ENCODE measurements at regions not wholly inside any gene's neighbourhood (a gene's known extent, or its start where the extent isn't known, plus 50 kb on each side); places are given as distances from the start of the nearest gene placed in this dataset.
"Not testable (repeated sequence)": the region's sequence is repeated elsewhere in the genome, so short reads cannot be mapped to it uniquely, and the experiment has no call there.

DNA sequence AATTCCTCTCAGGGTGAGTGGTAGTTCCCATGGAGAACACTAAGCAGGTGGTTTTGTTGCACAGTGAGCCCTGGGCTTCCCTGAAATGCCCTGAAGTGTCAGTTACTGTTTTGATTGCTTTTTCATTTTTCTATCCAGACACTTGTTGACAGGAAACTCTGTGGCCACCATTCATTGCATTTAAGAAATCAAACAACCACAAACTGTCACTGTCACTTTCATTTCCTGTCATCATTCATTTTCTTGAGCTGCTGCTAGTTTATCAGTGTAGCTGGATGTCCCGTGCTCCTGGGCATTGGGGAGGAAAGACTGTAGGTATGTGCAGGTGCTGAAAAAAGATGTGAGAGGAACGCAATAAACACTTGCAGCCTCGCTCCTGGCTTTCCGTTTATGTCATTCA lies 891.6 kb upstream of the ZEB2 start:
- DNase-seq (ENCODE audit: insufficient read length, low spot score) (no peak), FAIRE-seq (no peak)

DNA sequence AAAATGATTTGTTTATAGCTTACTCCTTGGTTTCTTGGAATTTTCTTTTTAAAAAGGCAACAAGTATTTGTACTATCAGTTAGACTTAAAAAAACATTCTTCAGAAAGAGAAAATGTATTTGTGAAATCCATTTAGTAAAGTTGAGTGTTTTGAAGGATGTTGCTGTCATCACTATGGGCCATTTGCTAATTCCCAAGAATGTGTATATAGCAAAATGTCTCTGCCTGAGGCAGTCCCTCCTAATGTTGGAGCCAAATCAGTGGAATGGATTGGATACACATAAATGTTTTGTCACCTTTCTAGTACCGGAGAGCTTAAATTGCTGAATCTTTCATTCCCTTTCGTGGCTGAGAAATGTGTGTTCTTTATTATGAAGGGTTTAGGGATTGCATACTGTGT lies 890.2 kb upstream of the ZEB2 start:
- FAIRE-seq (no peak), DNase-seq (ENCODE audit: insufficient read length, low spot score) (peak; percentile 1)

DNA sequence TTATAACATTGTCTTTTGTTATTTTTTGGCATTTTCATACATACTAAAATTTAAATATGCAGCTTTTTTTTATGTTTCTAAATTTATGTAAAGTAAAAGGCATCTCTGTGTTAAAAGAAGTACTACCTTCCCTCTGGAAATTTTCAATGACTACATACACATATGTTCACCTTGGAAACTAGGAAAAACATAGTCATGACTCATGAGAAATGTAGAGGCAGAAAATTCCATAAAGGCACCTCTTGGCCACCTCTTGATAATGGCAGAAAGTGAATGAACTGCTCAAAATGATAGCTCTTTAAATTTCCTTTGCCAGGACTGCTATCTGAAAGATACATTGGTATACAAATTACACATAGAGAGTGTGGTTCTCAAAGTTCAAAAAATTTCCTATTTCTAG lies 889.1 kb upstream of the ZEB2 start:
- DNase-seq (ENCODE audit: insufficient read length, low spot score) = no peak

DNA sequence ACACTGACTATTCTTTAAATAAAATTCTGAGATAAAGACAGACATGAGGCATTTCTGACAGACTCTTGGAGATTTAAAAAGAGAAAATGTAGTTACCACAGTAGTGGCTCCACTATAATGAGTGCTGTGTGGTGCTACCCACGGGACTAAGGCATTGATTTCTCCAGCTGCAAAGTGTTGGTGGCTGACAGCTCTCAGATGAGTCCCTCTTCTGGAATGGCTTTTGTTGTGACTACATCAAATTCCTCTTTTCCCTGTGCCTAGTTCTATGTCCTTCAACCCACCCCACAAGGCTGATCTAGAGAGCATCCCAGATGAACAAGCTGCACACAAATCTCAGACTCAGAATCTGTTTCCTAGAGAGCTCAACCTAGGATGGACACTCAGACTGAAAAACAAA lies 884.8 kb upstream of the ZEB2 start:
- DNase-seq (ENCODE audit: insufficient read length, low spot score) (no peak), FAIRE-seq (no peak)

More for the DNA sequence above, 889.1 kb upstream of the ZEB2 start:
- FAIRE-seq = no peak

DNA sequence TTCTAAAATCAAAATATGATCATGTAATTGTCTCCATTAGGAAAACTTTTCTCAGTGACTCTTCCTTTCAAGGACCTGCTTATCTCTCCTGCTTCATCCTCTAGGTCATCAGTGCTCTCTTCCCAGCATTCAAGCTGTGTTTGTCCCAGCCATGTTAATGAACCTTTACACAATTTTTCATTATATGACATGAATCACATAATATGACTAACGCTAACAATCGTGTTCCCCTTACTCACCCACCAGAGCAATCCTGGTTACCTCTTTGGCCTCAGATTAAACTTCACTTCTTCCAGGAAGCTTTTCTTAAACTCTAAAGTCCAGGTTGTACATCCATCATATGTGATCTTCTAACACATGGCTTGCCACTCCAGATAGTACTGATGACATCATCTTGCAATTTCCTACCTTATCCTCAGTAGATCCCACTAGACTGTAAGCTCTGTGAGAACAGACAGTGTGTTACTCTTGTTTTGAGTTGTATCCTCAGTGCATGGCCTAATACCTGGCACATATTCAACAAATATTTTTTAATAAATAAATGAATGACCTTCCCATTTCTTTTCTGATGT lies 882.9 kb upstream of the ZEB2 start:
- DNase-seq (ENCODE audit: insufficient read length, low spot score) (no peak), FAIRE-seq (no peak)

DNA sequence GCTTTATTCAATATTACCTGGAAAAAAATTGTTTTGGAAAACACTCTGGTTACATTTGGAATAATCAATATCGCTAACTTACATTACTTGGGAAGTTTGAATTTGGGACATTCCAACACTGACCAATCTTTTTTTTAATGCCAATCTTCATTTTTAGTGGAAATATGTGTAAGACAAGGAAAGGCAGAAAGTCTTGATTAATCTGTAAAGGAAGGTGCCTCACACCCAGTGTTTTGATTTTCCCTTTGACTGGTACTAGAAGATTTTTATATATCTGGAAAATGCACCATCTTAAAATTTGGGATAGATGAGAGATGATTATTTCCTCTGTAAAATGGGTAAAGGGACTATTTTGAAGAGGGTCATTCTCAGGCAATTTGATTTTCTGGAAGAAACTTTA lies 879.2 kb upstream of the ZEB2 start:
- DNase-seq (ENCODE audit: insufficient read length, low spot score) = no peak
- FAIRE-seq = no peak

DNA sequence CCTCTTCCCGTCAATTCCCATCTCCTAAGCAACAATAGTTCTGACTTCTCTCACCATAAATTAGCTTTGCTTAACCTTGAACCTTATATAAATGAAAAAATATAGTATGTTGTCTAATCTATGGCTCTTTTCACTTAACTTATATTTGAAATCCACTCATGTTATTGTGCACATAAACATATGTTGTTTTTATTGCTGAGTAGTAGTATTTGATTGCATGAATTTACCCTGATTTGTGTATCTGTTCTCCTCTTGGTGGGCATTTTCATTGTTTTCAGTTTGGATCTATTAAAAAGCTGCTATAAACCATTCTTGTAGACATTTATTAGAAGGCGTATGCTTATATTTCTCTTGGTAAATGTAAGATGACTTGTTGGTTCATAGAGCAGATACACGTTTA lies 874.3 kb upstream of the ZEB2 start:
- no peak for FAIRE-seq
- DNase-seq (ENCODE audit: insufficient read length, low spot score) = no peak

DNA sequence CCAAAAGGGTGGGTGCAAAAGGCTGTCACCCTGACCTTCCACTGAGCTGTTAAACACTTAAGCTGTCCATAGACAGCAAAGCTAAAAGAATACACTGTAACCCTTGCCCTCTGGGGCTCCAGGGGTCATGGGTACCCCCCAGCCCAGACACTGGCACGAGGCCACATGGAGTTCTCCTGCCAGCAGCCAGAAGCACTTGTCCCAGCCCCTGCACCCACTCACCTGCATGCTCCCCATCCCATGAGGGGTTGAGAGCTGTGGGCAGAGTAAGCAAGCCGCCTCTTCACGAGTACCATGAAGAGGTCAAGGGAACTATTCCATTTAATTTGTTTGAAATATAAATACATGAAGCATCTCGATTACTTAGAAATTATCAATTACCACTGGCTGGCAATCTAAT lies 867.1 kb upstream of the ZEB2 start:
- FAIRE-seq = no peak
- no peak for DNase-seq (ENCODE audit: insufficient read length, low spot score)

DNA sequence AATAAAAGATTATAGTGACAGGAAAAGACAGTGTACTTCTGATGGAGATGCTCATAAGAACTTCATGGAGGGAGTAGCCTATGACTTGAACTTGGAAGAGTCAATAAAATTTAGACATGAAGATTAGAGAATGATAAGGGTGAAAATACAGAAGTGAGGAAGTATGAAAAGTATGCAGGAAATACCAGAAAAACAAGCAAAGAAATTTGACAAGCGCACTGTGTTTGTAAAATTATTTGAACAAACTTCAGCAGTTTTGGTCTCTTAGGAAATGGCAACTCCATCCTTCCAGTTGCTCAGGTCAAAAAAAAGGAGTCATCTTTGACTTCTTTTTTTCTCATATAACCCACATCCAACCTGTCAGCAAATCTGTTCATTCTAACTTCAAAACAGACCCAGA lies 864.0 kb upstream of the ZEB2 start:
- no peak for DNase-seq (ENCODE audit: insufficient read length, low spot score)
- no peak for FAIRE-seq

DNA sequence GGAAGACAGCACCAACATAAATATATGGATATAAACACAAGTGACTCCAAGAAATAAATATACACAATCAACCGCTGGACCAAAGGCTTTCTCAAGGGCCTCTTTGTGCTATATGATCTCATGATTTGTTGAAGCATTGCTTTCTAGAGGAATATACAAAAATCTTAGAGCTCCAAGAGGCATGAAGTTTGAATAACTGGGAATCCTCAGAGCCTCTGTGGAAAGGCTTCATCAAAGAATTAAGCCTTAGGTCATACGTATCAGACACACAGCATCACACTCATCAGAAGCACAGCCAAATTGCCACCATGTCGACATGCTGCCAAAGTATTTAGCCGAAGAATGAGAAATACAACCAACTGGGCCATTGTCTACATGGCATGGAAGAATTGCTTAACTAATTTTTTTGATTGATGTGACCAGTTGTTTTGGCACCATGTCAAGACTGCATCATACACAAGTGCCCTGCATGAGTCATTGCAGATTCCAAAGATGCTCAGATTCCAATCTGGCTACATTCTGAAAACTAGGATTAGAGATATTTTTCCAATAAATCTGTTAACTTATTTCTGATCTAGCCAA lies 860.6 kb upstream of the ZEB2 start:
- DNase-seq (ENCODE audit: insufficient read length, low spot score) (peak; percentile 45), FAIRE-seq (peak; percentile 86)

DNA sequence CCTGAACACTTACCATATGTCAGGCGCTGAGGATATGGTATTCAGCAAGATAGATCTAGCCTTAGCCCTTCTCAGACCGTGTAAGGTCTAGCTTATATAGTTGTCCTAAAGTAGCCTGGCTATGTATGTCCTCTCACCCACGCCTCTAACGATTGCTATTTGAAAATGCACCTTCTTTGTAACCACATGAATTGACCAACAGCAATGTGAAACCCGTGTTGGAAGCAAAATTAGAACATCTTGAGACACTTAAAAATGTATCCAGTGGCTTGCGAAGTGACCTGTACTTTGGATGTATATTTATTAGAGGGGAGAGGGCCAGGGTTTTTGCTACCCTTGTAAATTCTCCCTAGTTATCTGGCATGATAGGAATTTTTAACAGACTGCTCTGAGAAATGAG lies 860.0 kb upstream of the ZEB2 start:
- DNase-seq (ENCODE audit: insufficient read length, low spot score) (no peak), FAIRE-seq (no peak)

DNA sequence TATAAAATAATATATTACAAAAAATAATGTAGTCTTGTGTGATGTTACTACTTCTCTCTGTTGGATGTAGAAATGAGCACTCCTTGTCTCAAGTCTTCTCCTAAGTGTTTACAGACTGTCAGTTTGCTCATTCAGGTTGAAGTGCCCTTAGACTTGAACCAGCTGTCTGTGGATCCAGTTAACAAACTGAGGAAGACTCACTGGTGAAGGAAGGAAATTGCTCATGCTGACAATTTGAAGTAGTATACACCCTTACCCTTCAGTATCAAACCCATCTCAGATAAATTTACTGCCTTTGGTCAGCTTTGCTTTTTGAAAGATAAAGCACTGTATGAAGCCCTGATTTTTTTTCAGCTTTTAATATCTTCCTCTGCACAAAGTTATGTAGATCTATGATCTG lies 854.2 kb upstream of the ZEB2 start:
- DNase-seq (ENCODE audit: insufficient read length, low spot score) (no peak), FAIRE-seq (no peak)

DNA sequence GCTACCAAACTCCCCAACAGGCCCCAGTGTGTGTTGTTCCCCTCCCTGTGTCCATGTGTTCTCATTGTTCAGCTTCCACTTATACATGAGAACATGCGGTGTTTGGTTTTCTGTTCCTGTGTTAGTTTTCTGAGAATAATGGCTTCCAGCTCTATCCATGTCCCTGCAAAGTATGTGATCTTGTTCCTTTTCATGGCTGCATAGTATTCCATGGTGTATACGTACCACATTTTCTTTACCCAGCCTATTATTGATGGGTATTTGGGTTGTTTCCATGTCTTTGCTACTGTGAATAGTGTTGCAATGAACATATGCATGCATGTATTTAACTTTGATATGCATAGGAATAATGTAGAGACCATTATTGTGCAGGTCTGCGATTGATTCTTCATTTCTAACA lies 847.4 kb upstream of the ZEB2 start:
- not testable (repeated sequence) for FAIRE-seq; DNase-seq (ENCODE audit: insufficient read length, low spot score)

DNA sequence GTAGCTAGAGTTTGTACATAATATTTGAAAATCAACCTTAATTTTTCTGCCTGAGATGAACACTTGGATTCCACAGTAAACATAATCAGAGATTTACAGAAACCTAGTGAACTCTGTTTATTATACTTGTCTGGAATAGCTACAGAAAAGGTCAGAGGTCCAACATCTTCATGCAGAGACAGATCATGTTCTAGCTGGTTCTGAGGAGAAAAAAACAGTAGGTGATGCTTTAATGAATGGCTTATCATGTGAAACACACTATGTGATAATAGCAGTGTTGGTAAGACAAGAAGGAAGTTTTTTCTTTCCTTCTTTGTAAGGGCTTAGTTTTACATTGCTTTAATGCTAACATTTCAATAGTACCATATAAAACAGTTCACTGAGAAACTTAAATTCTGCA lies 846.4 kb upstream of the ZEB2 start:
- FAIRE-seq (no peak), DNase-seq (ENCODE audit: insufficient read length, low spot score) (no peak)

DNA sequence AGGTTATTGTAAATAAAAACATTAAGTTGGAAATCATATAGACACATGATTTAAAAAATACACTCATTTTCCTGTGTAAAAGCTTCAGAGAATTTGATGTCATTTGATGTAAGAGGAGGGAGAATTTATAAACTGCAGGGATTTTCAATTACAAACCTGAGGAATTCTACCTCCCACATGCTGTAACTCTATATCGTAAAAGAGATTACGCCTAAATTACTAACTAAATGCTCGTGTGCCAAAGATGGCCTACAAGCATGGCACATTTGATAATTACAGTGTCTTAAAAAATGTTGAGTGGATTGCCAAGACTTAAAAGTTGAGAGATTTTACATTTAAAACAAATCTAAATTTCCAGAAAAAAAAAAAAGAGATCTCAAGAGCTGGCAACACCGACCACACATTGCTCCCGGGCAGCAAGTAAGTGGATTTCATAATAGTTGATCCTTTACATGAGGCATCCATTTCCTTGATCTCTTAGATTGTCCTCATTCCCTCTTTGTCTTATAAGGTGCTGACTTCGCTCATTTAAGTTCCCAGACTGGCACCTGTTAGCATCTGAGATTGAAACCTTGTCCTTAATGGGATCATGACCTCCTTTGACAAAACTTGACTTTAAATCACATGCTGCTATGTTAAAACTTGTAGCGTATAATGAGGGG lies 840.3 kb upstream of the ZEB2 start:
- FAIRE-seq (no peak), DNase-seq (ENCODE audit: insufficient read length, low spot score) (no peak)

DNA sequence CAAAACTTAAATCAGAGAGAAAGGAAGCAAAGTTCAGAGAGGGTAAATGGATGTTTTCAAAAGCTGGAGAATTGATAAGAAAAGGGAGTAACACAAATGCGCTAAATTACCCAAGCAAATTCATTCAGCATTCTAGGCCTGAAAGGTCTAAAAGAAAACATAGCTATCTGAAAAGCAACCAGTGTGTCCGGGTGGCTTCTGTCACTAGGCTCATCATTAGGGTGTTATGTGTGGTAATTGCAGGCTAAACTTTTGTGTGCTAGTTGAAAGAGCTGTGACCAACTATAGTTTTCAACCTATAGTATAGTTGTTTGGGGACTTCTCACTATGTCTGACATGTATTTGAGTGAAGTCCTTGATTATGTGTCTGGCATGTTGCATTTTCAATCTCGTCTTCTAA lies 839.6 kb upstream of the ZEB2 start:
- DNase-seq (ENCODE audit: insufficient read length, low spot score) (no peak), FAIRE-seq (no peak)

DNA sequence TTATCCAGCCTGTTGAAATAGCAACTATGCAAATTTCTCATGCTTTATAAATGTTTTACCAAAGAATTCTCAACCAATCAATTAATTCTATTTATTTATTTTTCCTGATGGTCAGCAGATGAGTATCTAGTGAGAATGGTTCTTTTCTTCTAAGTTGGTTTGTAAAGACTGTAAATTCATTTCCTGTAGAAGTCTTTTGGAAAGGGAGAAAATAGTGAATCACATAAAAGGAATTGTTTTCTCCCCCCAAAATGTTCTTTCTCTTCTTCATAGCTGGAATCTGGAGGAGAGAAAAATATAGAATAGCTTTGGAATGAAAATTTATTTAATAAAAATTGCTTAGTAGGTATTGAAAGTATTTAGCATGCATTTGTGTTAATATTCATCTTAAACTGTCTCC lies 836.1 kb upstream of the ZEB2 start:
- FAIRE-seq (no peak), DNase-seq (ENCODE audit: insufficient read length, low spot score) (no peak)

DNA sequence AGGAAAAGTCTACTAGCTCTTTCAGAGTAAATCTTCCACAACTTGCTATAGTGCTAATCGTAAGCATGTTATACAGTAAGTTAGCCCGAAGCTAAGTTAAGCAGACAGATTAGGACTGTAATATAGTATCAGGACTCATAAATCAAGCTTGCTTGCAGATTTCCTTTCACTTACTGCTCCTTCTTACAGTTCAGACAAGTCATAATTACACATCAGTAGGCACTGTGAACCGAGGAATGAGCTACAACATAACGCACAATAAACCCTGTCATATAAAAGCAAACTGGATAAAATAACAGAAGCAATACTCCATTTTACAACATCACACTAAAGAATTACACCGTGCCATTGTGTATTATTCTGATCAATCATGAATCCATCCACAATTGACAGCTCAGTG lies 832.6 kb upstream of the ZEB2 start:
- DNase-seq (ENCODE audit: insufficient read length, low spot score) (no peak), FAIRE-seq (no peak)

DNA sequence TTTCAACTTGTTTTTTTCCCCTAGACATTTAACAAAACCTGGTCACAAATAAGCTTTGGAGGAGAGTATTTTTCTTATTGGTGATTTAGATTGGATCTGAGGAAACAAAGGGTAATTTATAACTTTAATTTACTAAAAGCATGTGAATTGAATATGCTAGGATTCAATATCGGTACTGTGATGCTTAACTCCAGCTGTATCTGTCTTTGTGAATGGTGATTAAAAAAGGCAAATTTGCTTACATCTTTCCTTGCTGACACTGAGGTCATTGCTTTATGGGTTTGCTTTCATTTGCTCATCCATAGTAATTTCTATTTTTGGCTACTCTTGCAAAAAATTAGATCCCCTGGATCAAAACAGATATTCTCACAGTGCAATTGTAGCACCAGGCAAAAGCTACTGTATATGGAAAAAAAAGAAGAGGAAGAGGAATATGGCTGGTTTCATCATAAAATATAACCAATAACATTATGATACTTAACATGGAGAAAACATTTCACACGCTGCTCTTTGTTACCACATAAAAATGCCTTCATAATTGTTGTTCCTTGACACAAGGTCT lies 832.0 kb upstream of the ZEB2 start:
- FAIRE-seq = no peak
- no peak for DNase-seq (ENCODE audit: insufficient read length, low spot score)

DNA sequence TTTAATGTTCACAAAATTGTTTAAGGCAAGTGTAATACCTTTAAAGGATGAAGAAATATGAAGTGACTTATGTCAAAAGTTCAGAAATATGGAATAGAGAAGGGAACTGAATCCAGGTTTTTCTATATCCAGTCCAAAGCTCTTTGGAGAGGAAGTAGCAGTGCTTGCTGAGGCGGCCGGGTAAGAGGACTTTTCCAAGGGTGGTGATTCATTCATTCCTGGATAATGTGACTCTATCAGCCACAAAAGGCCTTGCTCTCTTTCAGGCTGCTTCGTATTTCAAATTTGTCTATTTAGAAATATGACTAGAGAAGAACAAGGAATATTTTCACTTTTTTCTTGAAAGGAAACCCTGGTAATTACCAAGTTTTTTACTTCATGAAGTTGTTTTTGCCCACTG lies 830.1 kb upstream of the ZEB2 start:
- FAIRE-seq = no peak
- DNase-seq (ENCODE audit: insufficient read length, low spot score) = no peak

DNA sequence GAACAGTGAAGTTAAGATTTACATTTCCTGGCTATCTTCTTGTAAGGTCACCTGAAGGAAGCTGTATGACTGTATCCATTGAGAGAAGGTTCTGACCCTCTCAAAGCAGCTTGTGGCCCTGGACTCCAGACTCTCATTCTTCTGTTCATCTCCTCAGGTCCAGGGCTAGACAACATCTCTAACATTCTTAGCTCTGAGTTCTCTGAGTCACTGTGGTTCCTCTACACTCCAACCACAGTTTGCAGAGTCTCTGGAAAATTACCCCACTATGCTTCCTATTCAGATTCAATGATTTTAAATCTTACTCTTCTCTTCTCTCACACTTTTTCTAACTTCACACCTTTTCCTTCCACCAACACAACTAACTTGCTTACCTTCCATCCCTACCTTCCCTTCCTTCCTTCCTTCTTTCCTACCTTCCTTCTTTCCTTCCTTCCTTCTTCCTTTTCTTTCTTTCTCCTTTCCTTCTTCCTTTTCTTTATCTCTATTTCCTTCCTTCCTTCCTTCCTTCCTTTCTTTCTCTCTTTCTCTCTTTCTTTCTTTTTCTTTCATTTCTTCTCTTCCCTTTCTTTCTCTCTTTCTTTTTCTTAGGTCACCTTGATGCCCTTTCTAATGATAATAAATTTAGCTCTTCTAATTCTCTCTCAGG lies 824.3 kb upstream of the ZEB2 start:
- FAIRE-seq = no peak
- no peak for DNase-seq (ENCODE audit: insufficient read length, low spot score)

DNA sequence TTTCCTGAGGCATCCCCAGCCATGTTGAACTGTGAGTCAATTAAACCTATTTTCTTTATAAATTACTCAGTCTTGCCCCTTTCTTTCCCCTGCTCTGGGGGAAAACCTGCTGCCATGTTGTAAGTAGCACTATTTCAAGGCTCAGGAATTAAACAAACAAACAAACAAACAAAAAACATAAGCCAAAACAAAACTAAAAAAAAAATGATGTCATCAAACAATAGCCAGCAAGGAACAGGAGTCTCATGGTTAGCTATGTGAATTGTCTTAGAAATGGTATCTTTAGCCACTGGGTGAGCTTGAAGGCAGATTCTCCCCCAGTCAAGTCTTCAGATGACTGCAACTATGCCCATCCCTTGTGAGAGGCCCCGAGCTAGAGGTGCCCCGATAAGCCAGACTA lies 823.4 kb upstream of the ZEB2 start:
- no peak for DNase-seq (ENCODE audit: insufficient read length, low spot score)
- FAIRE-seq = no peak

Measured in HTR-8/SVneo (cell line).